LNCAP (cell line): ENCODE measurements at regions not wholly inside any gene's neighbourhood (a gene's known extent, or its start where the extent isn't known, plus 50 kb on each side); places are given as distances from the start of the nearest gene placed in this dataset.

Experiments used
- CTCF ChIP-seq: fragments of 450-650 bp; IDR thresholded peaks from 2 replicates; pipeline ENCODE4 v1.5.1; 2017; ENCODE audit warnings: mild to moderate bottlenecking

- TF ChIP-seq CTCF, result no peak
Observed at GRCh38 chr12:9404469-9405260, 196.5 kb upstream of the PZP start.

- no peak for TF ChIP-seq CTCF
Observed at GRCh38 chr12:9404031-9404430, 195.8 kb upstream of the PZP start.

- no peak for TF ChIP-seq CTCF
Observed at GRCh38 chr12:9392842-9393241, 184.6 kb upstream of the PZP start.

- no peak for TF ChIP-seq CTCF
Observed at GRCh38 chr12:9391815-9392214, 183.6 kb upstream of the PZP start.

GRCh38 chr12:9390761-9391160 is 182.6 kb upstream of the PZP start:
- no peak for TF ChIP-seq CTCF

- TF ChIP-seq CTCF, result no peak
Observed at GRCh38 chr12:9389796-9390195, 181.6 kb upstream of the PZP start.

- no peak for TF ChIP-seq CTCF
Observed at GRCh38 chr12:9388379-9388778, 180.2 kb upstream of the PZP start.

GRCh38 chr12:9387450-9387849 is 179.3 kb upstream of the PZP start:
- no peak for TF ChIP-seq CTCF
